Heart left ventricle (tissue), 16 donors: ENCODE measurements at regions not wholly inside any gene's neighbourhood (a gene's known extent, or its start where the extent isn't known, plus 50 kb on each side); places are given as distances from the start of the nearest gene placed in this dataset.

Experiments used
- ATAC-seq, 4 donors: fragments of 200-7000 bp; cut with Tn5 transposase; one replicate each; pipeline ENCODE4 v1.9.1; 2020 to 2022; ENCODE audit warnings: moderate library complexity in 4 of 4, mild to moderate bottlenecking in 3 of 4, moderate number of reproducible peaks in 1 of 4
- DNase-seq, 5 donors: peaks; one replicate each; pipeline ENCODE4 v3.0.0-alpha.2; 2020
- H3K27ac ChIP-seq, 12 donors: fragments of 200-600 bp; sonication (generic) in 4 of 12; one replicate each; pipeline versions ENCODE4 v1.5.0 to v1.8.0; 2016 to 2022; ENCODE audit warnings: mild to moderate bottlenecking in 2 of 12
- H3K27me3 ChIP-seq, 9 donors: fragments of 200-600 bp; sonication (generic) in 2 of 9; one replicate each; pipeline versions ENCODE4 v1.5.1 to v1.8.0; 2016 to 2022; ENCODE audit warnings: mild to moderate bottlenecking in 3 of 9
- H3K36me3 ChIP-seq, 9 donors: fragments of 200-600 bp; sonication (generic) in 2 of 9; one replicate each; pipeline versions ENCODE4 v1.5.0 to v1.8.0; 2018 to 2022; ENCODE audit warnings: mild to moderate bottlenecking in 2 of 9
- H3K4me1 ChIP-seq, 12 donors: fragments of 200-600 bp; sonication (generic) in 4 of 12; one replicate each; pipeline versions ENCODE4 v1.5.0 to v1.8.0; 2016 to 2022; ENCODE audit warnings: mild to moderate bottlenecking in 3 of 12
- H3K4me3 ChIP-seq, 12 donors: fragments of 200-600 bp; sonication (generic) in 4 of 12; one replicate each; pipeline versions ENCODE4 v1.5.0 to v1.8.0; 2017 to 2022; ENCODE audit warnings: mild to moderate bottlenecking in 9 of 12, moderate library complexity in 4 of 12
- H3K9me3 ChIP-seq, 12 donors: fragments of 200-600 bp; sonication (generic) in 4 of 12; one replicate each; pipeline versions ENCODE4 v1.5.0 to v1.8.0; 2016 to 2022; ENCODE audit warnings: mild to moderate bottlenecking in 1 of 12
- CTCF ChIP-seq, 12 donors: fragments of 200-600 bp; sonication (generic) in 4 of 12; IDR thresholded peaks; one replicate each; pipeline versions ENCODE4 v1.5.0 to v1.8.0; 2018 to 2022; ENCODE audit warnings: antibody characterized with exemption in 12 of 12, mild to moderate bottlenecking in 5 of 12
- POLR2A ChIP-seq, 2 donors: fragments of 450-650 bp; IDR thresholded peaks; one replicate each; pipeline ENCODE4 v1.6.1; 2017; ENCODE audit warnings: antibody characterized with exemption in 2 of 2, mild to moderate bottlenecking in 2 of 2, moderate library complexity in 2 of 2
- WGBS, 4 donors: extraction: QIAGEN DNeasy Blood & Tissue Kit in 2 of 4; methylation state at CpG; one replicate each; pipeline versions ENCODE4 v1.1.5 to v1.1.7; 2013 to 2018; 5-methylcytosine and 5-hydroxymethylcytosine counted together
- intact Hi-C, 10 donors: fragments of 100-400 bp; cut with DNase I; formaldehyde crosslinking; loops; one replicate each; pipeline versions ENCODE4 v1.11.1 to v1.14.2; 2022
- donor health status: ischemic (EF 13 %, LVEDD 7.1; RV severe dilation, severe dysfunction).
- donor health status: healthy with polysubstance abuse.
- donor health status: DM: no; HTN: yes; CAD: no.
- donor health status: DM: no; HTN: no; CAD: no.
- donor health status: ischemic (EF 25% LVEDD 6.9; RV normal size, moderate dysfunction).
- donor health status: ischemic (EF 25% LVEDD 5.7; RV mildly dilated, moderate dysfunction).
- donor health status: healthy.
- donor health status: DM: yes; HTN: yes; CAD: no.
- donor health status: ischemic (EF 35%, LVEDD 5.7; RV mildly dilated, moderate dysfunction).
- donor health status: nonischemic (EF 11% LVEDD 7.7; RV severe dilation, severe dysfunction).
- donor health status: DM: yes; HTN: yes; CAD: no.
- donor health status: PGD.
- donor health status: ischemic (EF 29% LVEDD 5.4; RV normal size, mild dysfunction).
- donor health status: nonischemic (EF 23%, LVEDD 6.1; RV moderate dilation, normal function).

- 48 to 54% (median 52%) methylated on average over 6 of the region's 6 CpGs for WGBS, 4 donors
- no peak for TF ChIP-seq CTCF (IDR thresholded peaks at IDR 0.05)
- no peak for TF ChIP-seq POLR2A (IDR thresholded peaks at IDR 0.05)
- no peak for ATAC-seq
- Histone ChIP-seq H3K9me3 (peaks cover 0 to 17% (median 2%) of the 10 kb centered on the region in 12 donors), H3K4me3 (no peak overlapping the region), H3K27me3 (no peaks in the 10 kb centered on the region), H3K27ac (no peak overlapping the region), H3K4me1 (no peaks in the 10 kb centered on the region), H3K36me3 (no peaks in the 10 kb centered on the region)
- intact Hi-C loops, result no loop called here
- DNase-seq, result no peak
Observed at GRCh38 chr13:109500146-109500773, 286.1 kb downstream of the IRS2 start.

GRCh38 chr13:109497917-109498316 lies 288.5 kb downstream of the IRS2 start:
- ATAC-seq (no peak), DNase-seq (no peak)
- WGBS, 4 donors, result 91 to 94% (median 93%) methylated on average over 10 of the region's 10 CpGs
- Histone ChIP-seq H3K27me3 (no peaks in the 10 kb centered on the region), H3K27ac (no peak overlapping the region), H3K4me3 (no peak overlapping the region), H3K36me3 (no peaks in the 10 kb centered on the region), H3K4me1 (no peaks in the 10 kb centered on the region), H3K9me3 (peaks cover 0 to 8% (median 0%) of the 10 kb centered on the region in 12 donors)
- TF ChIP-seq CTCF (IDR thresholded peaks at IDR 0.05) (no peak), POLR2A (IDR thresholded peaks at IDR 0.05) (no peak)
- intact Hi-C loops, result no loop called here

GRCh38 chr13:109496216-109496615 lies 290.2 kb downstream of the IRS2 start:
- ATAC-seq, result no peak
- no peaks in the 10 kb centered on the region for H3K36me3 ChIP-seq
- H3K27ac ChIP-seq, result no peak overlapping the region
- intact Hi-C loops, result no loop called here
- H3K27me3 ChIP-seq, result no peaks in the 10 kb centered on the region
- no peaks in the 10 kb centered on the region for H3K4me1 ChIP-seq
- no peak for TF ChIP-seq POLR2A (IDR thresholded peaks at IDR 0.05)
- no peak for TF ChIP-seq CTCF (IDR thresholded peaks at IDR 0.05)
- no peak overlapping the region for H3K4me3 ChIP-seq
- WGBS, 4 donors, result 79 to 85% (median 82%) methylated on average over 7 of the region's 7 CpGs
- no peaks in the 10 kb centered on the region for H3K9me3 ChIP-seq
- no peak for DNase-seq

GRCh38 chr13:109494925-109495369 lies 291.4 kb downstream of the IRS2 start:
- ATAC-seq (no peak), DNase-seq (no peak)
- H3K36me3 ChIP-seq, result no peaks in the 10 kb centered on the region
- H3K4me1 ChIP-seq, result no peaks in the 10 kb centered on the region
- H3K9me3 ChIP-seq, result no peaks in the 10 kb centered on the region
- 69 to 77% (median 70%) methylated on average over 9 of the region's 9 CpGs for WGBS, 4 donors
- TF ChIP-seq POLR2A (IDR thresholded peaks at IDR 0.05) (no peak), CTCF (IDR thresholded peaks at IDR 0.05) (no peak)
- no peak overlapping the region for H3K4me3 ChIP-seq
- no peaks in the 10 kb centered on the region for H3K27me3 ChIP-seq
- H3K27ac ChIP-seq, result no peak overlapping the region
- intact Hi-C loops, result no loop called here
